GM23338 (cell line): ENCODE measurements at regions not wholly inside any gene's neighbourhood (a gene's known extent, or its start where the extent isn't known, plus 50 kb on each side); places are given as distances from the start of the nearest gene placed in this dataset.
"Not testable (repeated sequence)": the region's sequence is repeated elsewhere in the genome, so short reads cannot be mapped to it uniquely, and the experiment has no call there.

Source experiments
- ATAC-seq: fragments of 200-7000 bp; cut with Tn5 transposase; 3 replicates; pipeline ENCODE4 v1.9.1; 2020
- DNase-seq: peaks from one replicate; pipeline ENCODE4 v3.0.0-alpha.2; 2015; ENCODE audit warnings: low spot score
- H2AFZ ChIP-seq: fragments of 200-600 bp; sonication (generic); 2 replicates; pipeline ENCODE4 v1.8.0; 2016; ENCODE audit warnings: antibody characterized with exemption, mild to moderate bottlenecking, moderate library complexity
- H3F3A ChIP-seq: fragments of 200-600 bp; sonication (generic); replicated peaks from 2 replicates; pipeline ENCODE4 v1.8.0; 2017; ENCODE audit warnings: antibody characterized with exemption, mixed run types, low read depth
- H3K27ac ChIP-seq: fragments of 200-600 bp; sonication (generic); 2 replicates; pipeline ENCODE4 v1.6.1; 2016; ENCODE audit warnings: low read depth
- H3K27me3 ChIP-seq: fragments of 200-600 bp; sonication (generic); 2 replicates; pipeline ENCODE4 v1.8.0; 2016; ENCODE audit warnings: mild to moderate bottlenecking, mixed run types, moderate library complexity; ENCODE audit not compliant: insufficient read depth
- H3K36me3 ChIP-seq: fragments of 200-600 bp; sonication (generic); 2 replicates; pipeline ENCODE4 v1.8.0; 2016; ENCODE audit warnings: mild to moderate bottlenecking; ENCODE audit not compliant: insufficient read depth
- H3K4me1 ChIP-seq: fragments of 200-600 bp; sonication (generic); 2 replicates; pipeline ENCODE4 v1.8.0; 2016; ENCODE audit warnings: mild to moderate bottlenecking, moderate library complexity; ENCODE audit not compliant: insufficient read depth
- H3K4me2 ChIP-seq: fragments of 200-600 bp; sonication (generic); 2 replicates; pipeline ENCODE4 v1.7.1; 2017; ENCODE audit warnings: mixed run types
- H3K4me3 ChIP-seq: fragments of 200-600 bp; sonication (generic); 2 replicates; pipeline ENCODE4 v1.6.1; 2016; ENCODE audit warnings: mixed run types
- H3K79me2 ChIP-seq: fragments of 200-600 bp; sonication (generic); replicated peaks from 2 replicates; pipeline ENCODE4 v1.8.0; 2017; ENCODE audit warnings: mild to moderate bottlenecking; ENCODE audit not compliant: insufficient read depth
- H3K9me2 ChIP-seq: fragments of 200-600 bp; sonication (generic); 2 replicates; pipeline ENCODE4 v1.8.0; 2017; ENCODE audit not compliant: insufficient read depth
- H4K20me1 ChIP-seq: fragments of 200-600 bp; sonication (generic); replicated peaks from 2 replicates; pipeline ENCODE4 v1.8.0; 2017; ENCODE audit warnings: mild to moderate bottlenecking; ENCODE audit not compliant: insufficient read depth
- H3K27ac Mint-ChIP-seq: 2 replicates; pipeline ENCODE4 v1.8.0; 2020; ENCODE audit warnings: inconsistent platforms, mild to moderate bottlenecking, moderate library complexity, mixed read lengths
- H3K27me3 Mint-ChIP-seq: 3 replicates; pipeline ENCODE4 v1.8.0; 2022; ENCODE audit warnings: low read depth, mild to moderate bottlenecking, moderate library complexity, mixed read lengths, inconsistent platforms; ENCODE audit not compliant: insufficient read depth, poor library complexity
- H3K36me3 Mint-ChIP-seq: 3 replicates; pipeline ENCODE4 v1.8.0; 2021; ENCODE audit warnings: low read depth, mild to moderate bottlenecking, inconsistent platforms, moderate library complexity, mixed read lengths
- H3K4me1 Mint-ChIP-seq: 3 replicates; pipeline ENCODE4 v1.8.0; 2020; ENCODE audit warnings: mild to moderate bottlenecking, inconsistent platforms, mixed read lengths
- H3K4me3 Mint-ChIP-seq: 3 replicates; pipeline ENCODE4 v1.8.0; 2021; ENCODE audit warnings: moderate library complexity, mild to moderate bottlenecking, inconsistent platforms, mixed read lengths
- H3K9me3 Mint-ChIP-seq: 3 replicates; pipeline ENCODE4 v1.8.0; 2020; ENCODE audit warnings: moderate library complexity, mild to moderate bottlenecking, inconsistent platforms, mixed read lengths
- CREB1 ChIP-seq: fragments of 250-450 bp; sonication (Bioruptor Pico); IDR thresholded peaks from 2 replicates; pipeline ENCODE4 v1.5.0; 2020; ENCODE audit warnings: low read depth, mild to moderate bottlenecking, moderate library complexity
- CTCF ChIP-seq, 2 experiments: fragments of 200-600 bp in 1 of 2; sonication (generic) in 1 of 2; conservative IDR thresholded peaks; 2 replicates each; pipeline versions ENCODE4 v1.5.1 to v1.6.1; 2016 to 2017; ENCODE audit warnings: antibody characterized with exemption in 2 of 2, low read depth in 2 of 2, mild to moderate bottlenecking in 2 of 2, moderate library complexity in 1 of 2
- ETS1 ChIP-seq: IDR thresholded peaks from 2 replicates; pipeline ENCODE4 v1.6.1; 2016; ENCODE audit warnings: antibody characterized with exemption
- EZH2 ChIP-seq: fragments of 200-600 bp; sonication (generic); IDR thresholded peaks from one replicate; pipeline ENCODE4 v1.8.0; 2017; ENCODE audit warnings: antibody characterized with exemption, mild to moderate bottlenecking, low read depth; ENCODE audit not compliant: unreplicated experiment
- EZH2phosphoT487 ChIP-seq: fragments of 200-600 bp; sonication (generic); IDR thresholded peaks from one replicate; pipeline ENCODE4 v1.8.1; 2018; ENCODE audit warnings: antibody characterized with exemption; ENCODE audit not compliant: unreplicated experiment
- JUNB ChIP-seq: IDR thresholded peaks from one replicate; pipeline ENCODE4 v1.6.1; 2016; ENCODE audit warnings: antibody characterized with exemption; ENCODE audit not compliant: unreplicated experiment
- NANOG ChIP-seq: IDR thresholded peaks from 2 replicates; pipeline ENCODE4 v1.6.1; 2016; ENCODE audit warnings: antibody characterized with exemption, borderline replicate concordance
- POLR2AphosphoS5 ChIP-seq: IDR thresholded peaks from 2 replicates; pipeline ENCODE4 v1.6.1; 2016; ENCODE audit warnings: antibody characterized with exemption, low read depth
- STAT1 ChIP-seq: IDR thresholded peaks from one replicate; pipeline ENCODE4 v1.6.1; 2016; ENCODE audit warnings: antibody characterized with exemption; ENCODE audit not compliant: unreplicated experiment
- ZNF114 ChIP-seq: fragments of 250-450 bp; sonication (Bioruptor Pico); IDR thresholded peaks from 2 replicates; pipeline ENCODE4 v1.5.0; 2020; ENCODE audit warnings: mild to moderate bottlenecking, moderate library complexity
- ZNF331 ChIP-seq: fragments of 250-450 bp; sonication (Bioruptor Pico); IDR thresholded peaks from 2 replicates; pipeline ENCODE4 v1.5.0; 2020; ENCODE audit warnings: low read depth, mild to moderate bottlenecking, moderate library complexity
- ZNF462 ChIP-seq: fragments of 250-450 bp; sonication (Bioruptor Pico); IDR thresholded peaks from 2 replicates; pipeline ENCODE4 v1.5.0; 2020; ENCODE audit warnings: mild to moderate bottlenecking, moderate library complexity

- not testable (repeated sequence) for H2AFZ ChIP-seq, H3F3A ChIP-seq, H3K36me3 Mint-ChIP-seq, H3K4me3 Mint-ChIP-seq, H3K4me2 ChIP-seq, ATAC-seq, H3K27ac Mint-ChIP-seq, H3K4me1 Mint-ChIP-seq, H3K4me1 ChIP-seq, H3K4me3 ChIP-seq, DNase-seq, H3K27ac ChIP-seq, H3K36me3 ChIP-seq, H3K79me2 ChIP-seq, H3K9me2 ChIP-seq, H3K9me3 Mint-ChIP-seq, H4K20me1 ChIP-seq
- H3K27me3 ChIP-seq = peaks cover 76% of the 10 kb centered on the region
- peaks cover 67% of the 10 kb centered on the region for H3K27me3 Mint-ChIP-seq
These were observed 113.8 kb downstream of the GGTLC2 start for GRCh38 chr22:22758101-22758807.

- H3K9me2 ChIP-seq = no peaks in the 10 kb centered on the region
- H3K36me3 ChIP-seq = no peaks in the 10 kb centered on the region
- no peaks in the 10 kb centered on the region for H3K4me1 ChIP-seq
- no peaks in the 10 kb centered on the region for H3F3A ChIP-seq
- H3K27ac ChIP-seq = no peak overlapping the region
- H3K27me3 ChIP-seq = peaks cover 76% of the 10 kb centered on the region
- H2AFZ ChIP-seq = no peak overlapping the region
- H3K79me2 ChIP-seq = no peaks in the 10 kb centered on the region
- no peak overlapping the region for H3K4me3 ChIP-seq
- H4K20me1 ChIP-seq = no peaks in the 10 kb centered on the region
- peaks cover 59% of the 10 kb centered on the region for H3K27me3 Mint-ChIP-seq
- ATAC-seq (no peak), DNase-seq (no peak)
- no peak overlapping the region for H3K27ac Mint-ChIP-seq
- no peaks in the 10 kb centered on the region; the same call in 2 of the 3 replicates for H3K9me3 Mint-ChIP-seq
- H3K36me3 Mint-ChIP-seq = no peaks in the 10 kb centered on the region
- H3K4me1 Mint-ChIP-seq = no peaks in the 10 kb centered on the region
- no peak overlapping the region for H3K4me3 Mint-ChIP-seq
- no peak overlapping the region for H3K4me2 ChIP-seq
- TF ChIP-seq EZH2phosphoT487 = no peak
- TF ChIP-seq ETS1 = no peak
- TF ChIP-seq EZH2 = no peak
- no peak for TF ChIP-seq POLR2AphosphoS5
- no peak for TF ChIP-seq NANOG
- TF ChIP-seq CTCF (conservative IDR thresholded peaks at IDR 0.05; ENCODE audit: low read depth in 2 of 2) = no peak
- TF ChIP-seq ZNF114 = no peak
- no peak for TF ChIP-seq ZNF462 (CRISPR knock-in tag)
- no peak for TF ChIP-seq ZNF331
- TF ChIP-seq CREB1 (CRISPR knock-in tag) = no peak
- TF ChIP-seq JUNB = no peak
- TF ChIP-seq STAT1 = no peak
These were observed 115.0 kb downstream of the GGTLC2 start for GRCh38 chr22:22759371-22759770.
